Gastrocnemius medialis (tissue), 4 donors: ENCODE measurements at regions not wholly inside any gene's neighbourhood (a gene's known extent, or its start where the extent isn't known, plus 50 kb on each side); places are given as distances from the start of the nearest gene placed in this dataset.

Experiments used
- ATAC-seq, 2 donors: fragments of 150-250 bp; one replicate each; pipeline ENCODE4 v1.9.1; 2016
- DNase-seq, 2 donors: peaks; one replicate each; pipeline ENCODE4 v3.0.0-alpha.2; 2019
- H3K27ac ChIP-seq, 4 donors: fragments of 200-600 bp; sonication (generic); 1 replicate in 1 of 4; 2 replicates in 3 of 4; pipeline ENCODE4 v1.5.1; 2016 to 2018; ENCODE audit warnings: mild to moderate bottlenecking in 2 of 4, moderate library complexity in 1 of 4
- H3K27me3 ChIP-seq, 3 donors: fragments of 200-600 bp; sonication (generic) in 2 of 3; 1 replicate in 1 of 3; 2 replicates in 2 of 3; pipeline versions ENCODE4 v1.5.1 to v1.6.0; 2016 to 2019; ENCODE audit warnings: mild to moderate bottlenecking in 1 of 3, moderate library complexity in 1 of 3
- H3K36me3 ChIP-seq, 2 donors: fragments of 200-600 bp; sonication (generic) in 1 of 2; one replicate each; pipeline ENCODE4 v1.5.1; 2017 to 2018
- H3K4me1 ChIP-seq, 2 donors: fragments of 200-600 bp; sonication (generic) in 1 of 2; one replicate each; pipeline ENCODE4 v1.5.1; 2016 to 2017; ENCODE audit warnings: mild to moderate bottlenecking in 2 of 2
- H3K4me3 ChIP-seq, 4 donors: fragments of 200-600 bp; sonication (generic) in 3 of 4; 1 replicate in 1 of 4; 2 replicates in 3 of 4; pipeline ENCODE4 v1.5.1; 2016 to 2019; ENCODE audit warnings: mild to moderate bottlenecking in 2 of 4
- H3K9me3 ChIP-seq, 3 donors: fragments of 200-600 bp; sonication (generic) in 2 of 3; 1 replicate in 1 of 3; 2 replicates in 2 of 3; pipeline ENCODE4 v1.5.1; 2016 to 2019
- CTCF ChIP-seq, 5 experiments: fragments of 450-650 bp in 3 of 5; fragments of 200-600 bp in 2 of 5; sonication (generic) in 2 of 5; IDR thresholded peaks in 4 of 5; conservative IDR thresholded peaks in 1 of 5; 1 replicate in 4 of 5; 2 replicates in 1 of 5; pipeline ENCODE4 v1.5.1; 2016 to 2019; ENCODE audit warnings: antibody characterized with exemption in 5 of 5, mild to moderate bottlenecking in 3 of 5, moderate library complexity in 3 of 5
- POLR2A ChIP-seq, 2 donors: fragments of 450-650 bp; IDR thresholded peaks; one replicate each; pipeline ENCODE4 v1.6.1; 2017; ENCODE audit warnings: antibody characterized with exemption in 2 of 2, mild to moderate bottlenecking in 2 of 2, moderate library complexity in 2 of 2
- in situ Hi-C, 4 donors: fragments of 200-750 bp; cut with MboI; loops; one replicate each; pipeline versions ENCODE4 v1.15.0 to v1.8.0; 2017; ENCODE audit warnings: low sequenced_read_pairs in 4 of 4
- intact Hi-C: fragments of 100-400 bp; cut with DNase I; formaldehyde crosslinking; loops from one replicate; pipeline ENCODE4 v1.15.1; 2023; ENCODE audit warnings: low total_unique reads

- intact Hi-C loops (no loop called here), in situ Hi-C loops (no loop called here)
- Histone ChIP-seq H3K27ac (no peak overlapping the region), H3K9me3 (no peaks in the 10 kb centered on the region), H3K4me1 (no peaks in the 10 kb centered on the region), H3K36me3 (no peaks in the 10 kb centered on the region), H3K4me3 (no peak overlapping the region), H3K27me3 (no peaks in the 10 kb centered on the region)
- ATAC-seq: no peak
- no peak for TF ChIP-seq POLR2A (IDR thresholded peaks at IDR 0.05)
- no peak for DNase-seq
Measured at GRCh38 chr9:108300306-108301287, 555.2 kb downstream of the ACTL7B start.

- H3K36me3 ChIP-seq: no peaks in the 10 kb centered on the region
- no peaks in the 10 kb centered on the region for H3K4me1 ChIP-seq
- ATAC-seq (peak; percentile 47 to 73), DNase-seq (peak; percentile 14 to 54)
- intact Hi-C loops: no loop called here
- no peaks in the 10 kb centered on the region for H3K9me3 ChIP-seq
- no peak overlapping the region for H3K4me3 ChIP-seq
- in situ Hi-C loops: no loop called here
- H3K27ac ChIP-seq: no peak overlapping the region
- TF ChIP-seq POLR2A (IDR thresholded peaks at IDR 0.05): no peak
- no peak for TF ChIP-seq CTCF (IDR thresholded peaks at IDR 0.05 in 4 of 5, conservative IDR thresholded peaks at IDR 0.05 in 1 of 5)
- no peaks in the 10 kb centered on the region for H3K27me3 ChIP-seq
Measured at GRCh38 chr9:108297073-108297472, 558.7 kb downstream of the ACTL7B start.

- no peak overlapping the region for H3K4me3 ChIP-seq
- no peaks in the 10 kb centered on the region for H3K27me3 ChIP-seq
- no peak for ATAC-seq
- in situ Hi-C loops (no loop called here), intact Hi-C loops (no loop called here)
- H3K9me3 ChIP-seq: no peaks in the 10 kb centered on the region
- no peak overlapping the region for H3K27ac ChIP-seq
- no peaks in the 10 kb centered on the region for H3K4me1 ChIP-seq
- TF ChIP-seq CTCF (IDR thresholded peaks at IDR 0.05 in 4 of 5, conservative IDR thresholded peaks at IDR 0.05 in 1 of 5) (no peak), POLR2A (IDR thresholded peaks at IDR 0.05) (no peak)
- DNase-seq: no peak
- H3K36me3 ChIP-seq: no peaks in the 10 kb centered on the region
Measured at GRCh38 chr9:108296056-108296455, 559.7 kb downstream of the ACTL7B start.

GRCh38 chr9:108291586-108291932 lies 564.2 kb downstream of the ACTL7B start:
- in situ Hi-C loops: no loop called here

More at GRCh38 chr9:108291586-108291932, 564.2 kb downstream of the ACTL7B start:
- Histone ChIP-seq H3K9me3 (no peaks in the 10 kb centered on the region), H3K27me3 (no peaks in the 10 kb centered on the region), H3K27ac (no peak overlapping the region), H3K4me3 (no peak overlapping the region), H3K36me3 (no peaks in the 10 kb centered on the region), H3K4me1 (no peaks in the 10 kb centered on the region)
- no peak for TF ChIP-seq CTCF (IDR thresholded peaks at IDR 0.05 in 4 of 5, conservative IDR thresholded peaks at IDR 0.05 in 1 of 5)
- DNase-seq (no peak), ATAC-seq (no peak)
- intact Hi-C loops: no loop called here
